ENCODE measurements at regions not wholly inside any gene's neighbourhood (a gene's known extent, or its start where the extent isn't known, plus 50 kb on each side); places are given as distances from the start of the nearest gene placed in this dataset.
A peak's percentile ranks its signal among the peaks of the same experiment; 100 is the strongest.

DNA sequence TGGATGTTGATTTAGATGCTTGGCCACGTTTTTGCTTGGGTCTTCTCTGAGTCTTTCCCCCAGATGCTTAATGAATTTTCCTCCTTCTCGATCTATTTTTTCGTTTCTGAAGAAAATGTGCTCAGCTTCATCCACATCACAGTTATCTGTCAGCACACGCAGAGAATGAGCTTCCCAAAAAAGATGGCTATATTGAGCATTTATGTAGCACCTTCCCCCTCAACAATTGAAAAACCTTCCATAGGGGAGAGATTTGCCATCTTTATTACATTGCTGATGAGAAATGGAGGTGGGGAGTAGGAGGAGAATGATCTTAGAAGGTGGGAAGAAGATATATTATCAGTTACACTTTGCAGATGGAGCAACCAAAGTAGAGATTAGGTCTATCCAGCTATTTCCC, 228.1 kb upstream of the PHYHIPL start:
- no peaks in the 10 kb centered on the region for H3K9me3 ChIP-seq (replicated peaks in 1 of 11)
- TF ChIP-seq Cebpa-rat (IDR thresholded peaks at IDR 0.05) = no peak
- H4K20me1 ChIP-seq = no peaks in the 10 kb centered on the region
- no peaks in the 10 kb centered on the region for H3K36me3 ChIP-seq
- no peak overlapping the region for H3K4me3 ChIP-seq
- no peaks in the 10 kb centered on the region for H3K27me3 ChIP-seq
- H3K4me2 ChIP-seq = no peak overlapping the region
- no peak overlapping the region for H3K27ac ChIP-seq
- no peak overlapping the region for H3K9ac ChIP-seq
- H3K4me1 ChIP-seq = peaks cover 0 to 10% (median 2%) of the 10 kb centered on the region in 10 experiments; a peak in 4 of 20 replicates

GRCh38 chr10:58950618-58951017, 225.8 kb upstream of the PHYHIPL start:
- Histone ChIP-seq H3K27ac (no peak overlapping the region), H3K9ac (no peak overlapping the region)

DNA sequence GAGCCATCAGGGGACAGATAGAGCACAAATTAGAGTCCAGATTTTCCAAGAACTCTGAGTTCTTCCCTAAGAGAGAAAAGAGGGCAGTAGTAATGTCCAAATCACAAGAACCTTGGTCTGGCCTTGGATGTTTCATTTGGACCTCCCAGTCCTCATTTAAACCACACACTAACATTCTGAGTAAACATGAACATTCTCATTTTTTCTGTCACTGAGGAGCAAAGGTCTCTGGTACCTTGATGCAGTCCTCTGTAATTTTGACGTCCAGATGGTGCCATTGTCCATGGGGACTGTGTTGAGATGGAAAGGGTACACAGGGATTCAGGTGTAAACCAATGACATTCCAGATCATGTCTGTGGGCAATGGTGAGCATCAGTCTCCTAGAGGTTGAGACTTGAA, 225.4 kb upstream of the PHYHIPL start:
- Histone ChIP-seq H3K4me3 (no peak overlapping the region), H3K27ac (no peak overlapping the region), H3K9me3 (replicated peaks in 1 of 11) (no peaks in the 10 kb centered on the region), H4K20me1 (no peaks in the 10 kb centered on the region), H3K36me3 (no peaks in the 10 kb centered on the region), H3K27me3 (no peaks in the 10 kb centered on the region), H3K9ac (no peak overlapping the region), H3K4me2 (no peak overlapping the region), H3K4me1 (peaks cover 0 to 10% (median 2%) of the 10 kb centered on the region in 10 experiments; a peak in 4 of 20 replicates)
- TF ChIP-seq Cebpa-rat (IDR thresholded peaks at IDR 0.05) = no peak

More at GRCh38 chr10:58950618-58951017, 225.8 kb upstream of the PHYHIPL start:
- H3K4me1 ChIP-seq = peaks cover 0 to 10% (median 2%) of the 10 kb centered on the region in 10 experiments; a peak in 4 of 20 replicates
- no peaks in the 10 kb centered on the region for H4K20me1 ChIP-seq
- H3K4me3 ChIP-seq = no peak overlapping the region
- H3K36me3 ChIP-seq = no peaks in the 10 kb centered on the region
- H3K4me2 ChIP-seq = no peak overlapping the region
- TF ChIP-seq Cebpa-rat (IDR thresholded peaks at IDR 0.05) = no peak
- no peaks in the 10 kb centered on the region for H3K27me3 ChIP-seq
- no peaks in the 10 kb centered on the region for H3K9me3 ChIP-seq (replicated peaks in 1 of 11)

DNA sequence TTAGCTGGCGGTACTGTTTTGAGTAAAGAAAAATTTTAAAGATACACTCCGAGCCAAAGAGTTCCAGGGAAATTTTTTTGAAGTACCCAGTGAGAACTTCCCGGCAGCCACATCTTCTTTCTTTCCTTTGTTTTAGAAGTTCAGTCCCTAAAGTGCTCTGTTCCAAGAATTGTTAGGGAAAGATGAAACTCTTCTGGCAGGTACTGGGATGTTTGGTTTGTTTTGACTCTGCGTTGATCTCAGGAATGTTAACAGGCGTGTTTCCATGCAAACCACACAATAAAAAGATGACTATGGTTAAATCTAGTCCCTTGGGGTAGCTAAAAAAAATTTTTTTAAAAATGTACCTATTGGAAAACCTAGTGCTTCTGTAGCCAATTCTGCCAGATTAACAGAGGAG, 224.7 kb upstream of the PHYHIPL start:
- H3K9ac ChIP-seq = no peak overlapping the region
- peaks cover 0 to 10% (median 2%) of the 10 kb centered on the region in 10 experiments; a peak in 4 of 20 replicates for H3K4me1 ChIP-seq
- H4K20me1 ChIP-seq = no peaks in the 10 kb centered on the region

DNA sequence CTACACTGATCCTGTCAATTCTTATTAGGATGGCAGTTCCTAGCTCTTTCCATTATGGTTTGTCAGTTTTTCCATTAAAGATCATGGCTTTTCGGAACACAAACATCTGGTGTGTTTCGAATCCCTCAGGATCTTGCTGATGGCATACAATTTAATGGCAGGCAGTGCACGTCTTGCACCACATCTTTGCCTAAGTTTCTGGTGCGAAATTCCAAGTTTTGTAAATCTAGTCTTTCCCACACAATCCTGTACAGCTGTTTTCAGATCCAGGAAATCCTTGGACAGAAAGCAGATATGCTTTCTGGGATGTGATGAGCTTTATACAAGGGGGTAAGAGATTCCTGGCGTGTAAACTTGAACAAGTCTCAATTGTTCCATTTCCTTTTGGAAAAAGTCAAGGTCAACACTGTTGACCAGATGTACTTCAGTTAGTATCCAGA, 224.3 kb upstream of the PHYHIPL start:
- Histone ChIP-seq H3K4me1 (peaks cover 0 to 13% (median 2%) of the 10 kb centered on the region in 10 experiments; a peak in 4 of 20 replicates), H3K27me3 (no peaks in the 10 kb centered on the region), H3K36me3 (no peaks in the 10 kb centered on the region), H3K27ac (no peak overlapping the region), H4K20me1 (no peaks in the 10 kb centered on the region), H3K4me3 (no peak overlapping the region), H3K4me2 (no peak overlapping the region), H3K9ac (no peak overlapping the region), H3K9me3 (replicated peaks in 1 of 11) (no peaks in the 10 kb centered on the region)
- no peak for TF ChIP-seq Cebpa-rat (IDR thresholded peaks at IDR 0.05)

More for the DNA sequence above, 224.7 kb upstream of the PHYHIPL start:
- Histone ChIP-seq H3K4me2 (no peak overlapping the region), H3K9me3 (replicated peaks in 1 of 11) (no peaks in the 10 kb centered on the region), H3K36me3 (no peaks in the 10 kb centered on the region), H3K4me3 (no peak overlapping the region), H3K27me3 (no peaks in the 10 kb centered on the region), H3K27ac (no peak overlapping the region)
- TF ChIP-seq Cebpa-rat (IDR thresholded peaks at IDR 0.05) = no peak

DNA sequence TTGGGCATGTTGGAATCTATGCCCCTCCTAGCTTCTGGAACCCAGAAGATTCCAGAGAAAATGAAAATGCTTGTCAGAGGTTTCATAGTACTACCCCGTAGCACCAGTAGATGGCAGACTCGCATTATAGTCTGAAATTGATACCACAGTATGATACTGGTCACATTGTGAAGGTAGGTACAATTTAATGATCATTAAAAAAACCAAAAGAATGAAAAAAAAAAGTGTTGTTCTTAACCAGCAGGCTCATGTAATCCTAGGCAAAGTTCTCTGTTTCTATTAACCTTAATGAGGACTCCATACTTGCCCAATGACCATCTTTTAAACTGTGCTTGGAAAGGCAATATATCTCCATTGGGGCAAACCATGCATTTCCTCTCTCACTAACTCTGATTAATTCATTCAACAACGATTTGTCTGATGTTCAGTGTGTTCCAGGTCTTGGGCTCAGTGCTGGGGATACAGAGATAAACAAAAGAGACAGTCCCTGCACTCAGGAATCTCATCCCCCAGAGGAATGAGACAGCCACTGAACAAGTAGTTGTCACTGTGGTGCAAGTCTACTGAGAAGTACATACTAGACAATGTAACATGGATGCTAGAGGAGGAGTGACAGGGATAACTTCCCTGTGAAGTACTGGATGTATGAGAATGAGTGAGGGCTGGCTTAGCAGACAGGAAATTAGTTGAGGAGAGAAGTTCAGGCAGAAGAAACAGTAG, 223.5 kb upstream of the PHYHIPL start:
- no peak for TF ChIP-seq Cebpa-rat (IDR thresholded peaks at IDR 0.05)
- H3K27ac ChIP-seq = no peak overlapping the region

DNA sequence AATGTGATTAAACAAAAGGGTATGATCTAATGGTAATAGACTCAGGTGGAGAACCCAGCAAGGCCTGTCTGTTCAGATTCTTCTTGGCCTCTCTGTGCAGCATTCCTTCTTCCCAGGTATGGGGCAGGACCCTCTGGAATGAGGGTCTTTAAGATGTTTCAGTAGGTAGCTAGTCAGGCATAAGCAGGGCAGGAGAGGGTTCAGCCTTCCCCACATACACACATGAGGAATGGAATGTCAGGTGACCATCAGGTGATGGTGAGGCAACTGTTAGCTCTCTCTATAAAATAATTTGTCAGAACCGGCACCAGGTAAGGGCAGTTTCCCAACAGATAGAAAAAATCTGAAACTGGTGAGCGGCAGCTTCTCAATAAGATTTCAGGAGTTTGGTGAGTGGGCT, 222.3 kb upstream of the PHYHIPL start:
- Histone ChIP-seq H3K27ac (no peak overlapping the region), H3K4me2 (no peak overlapping the region), H3K27me3 (no peaks in the 10 kb centered on the region), H3K9ac (no peak overlapping the region), H3K36me3 (no peaks in the 10 kb centered on the region), H3K4me3 (no peak overlapping the region), H3K4me1 (peaks cover 0 to 15% (median 2%) of the 10 kb centered on the region in 10 experiments; a peak in 4 of 20 replicates), H4K20me1 (no peaks in the 10 kb centered on the region), H3K9me3 (replicated peaks in 1 of 11) (no peaks in the 10 kb centered on the region)
- no peak for TF ChIP-seq Cebpa-rat (IDR thresholded peaks at IDR 0.05)

More for the DNA sequence above, 223.5 kb upstream of the PHYHIPL start:
- no peak overlapping the region for H3K9ac ChIP-seq
- no peaks in the 10 kb centered on the region for H3K36me3 ChIP-seq
- no peak overlapping the region for H3K4me3 ChIP-seq
- H3K9me3 ChIP-seq (replicated peaks in 1 of 11) = no peaks in the 10 kb centered on the region
- H3K4me2 ChIP-seq = 0 out of 22 replicates have a peak overlapping the region, but pooled peaks of 1 of the 11 experiments have one; percentile 10
- no peaks in the 10 kb centered on the region for H3K27me3 ChIP-seq
- H3K4me1 ChIP-seq = peaks cover 0 to 15% (median 2%) of the 10 kb centered on the region in 10 experiments; a peak in 4 of 20 replicates
- H4K20me1 ChIP-seq = no peaks in the 10 kb centered on the region

GRCh38 chr10:58955615-58956014, 220.8 kb upstream of the PHYHIPL start:
- peaks cover 0 to 15% (median 2%) of the 10 kb centered on the region in 10 experiments; a peak in 4 of 20 replicates for H3K4me1 ChIP-seq
- no peak for TF ChIP-seq Cebpa-rat (IDR thresholded peaks at IDR 0.05)
- no peak overlapping the region for H3K27ac ChIP-seq
- H3K9me3 ChIP-seq (replicated peaks in 1 of 11) = no peaks in the 10 kb centered on the region
- H3K9ac ChIP-seq = no peak overlapping the region
- H3K4me2 ChIP-seq = no peak overlapping the region
- H3K36me3 ChIP-seq = no peaks in the 10 kb centered on the region
- no peaks in the 10 kb centered on the region for H4K20me1 ChIP-seq
- no peaks in the 10 kb centered on the region for H3K27me3 ChIP-seq
- no peak overlapping the region for H3K4me3 ChIP-seq

- H3K36me3 ChIP-seq = no peaks in the 10 kb centered on the region
- H3K4me2 ChIP-seq = no peak overlapping the region; a peak in 2 of 22 replicates
- no peak overlapping the region for H3K4me3 ChIP-seq
- H3K9ac ChIP-seq = no peak overlapping the region
- no peaks in the 10 kb centered on the region for H3K27me3 ChIP-seq
- no peak for TF ChIP-seq Cebpa-rat (IDR thresholded peaks at IDR 0.05)
- peaks cover 0 to 14% (median 2%) of the 10 kb centered on the region in 10 experiments; a peak in 4 of 20 replicates for H3K4me1 ChIP-seq
- no peak overlapping the region for H3K27ac ChIP-seq
- H4K20me1 ChIP-seq = no peaks in the 10 kb centered on the region
- H3K9me3 ChIP-seq (replicated peaks in 1 of 11) = no peaks in the 10 kb centered on the region
Measured at GRCh38 chr10:58956926-58957325, 219.5 kb upstream of the PHYHIPL start.

GRCh38 chr10:58957517-58957916, 218.9 kb upstream of the PHYHIPL start:
- H3K27me3 ChIP-seq = no peaks in the 10 kb centered on the region
- H3K36me3 ChIP-seq = no peaks in the 10 kb centered on the region
- H4K20me1 ChIP-seq = no peaks in the 10 kb centered on the region
- no peak overlapping the region; a peak in 2 of 22 replicates for H3K4me2 ChIP-seq
- H3K9ac ChIP-seq = no peak overlapping the region
- H3K4me1 ChIP-seq = peaks cover 0 to 12% (median 2%) of the 10 kb centered on the region in 10 experiments; a peak in 4 of 20 replicates
- no peaks in the 10 kb centered on the region for H3K9me3 ChIP-seq (replicated peaks in 1 of 11)
- H3K27ac ChIP-seq = no peak overlapping the region
- no peak for TF ChIP-seq Cebpa-rat (IDR thresholded peaks at IDR 0.05)
- no peak overlapping the region for H3K4me3 ChIP-seq

Measured in BLaER1 treated with 17β-estradiol and CSF1 and Interleukin-3, amounts not matched to agents 10 nM and 100 nM (cell line).